ENCODE measurements at regions not wholly inside any gene's neighbourhood (a gene's known extent, or its start where the extent isn't known, plus 50 kb on each side); places are given as distances from the start of the nearest gene placed in this dataset.

DNA sequence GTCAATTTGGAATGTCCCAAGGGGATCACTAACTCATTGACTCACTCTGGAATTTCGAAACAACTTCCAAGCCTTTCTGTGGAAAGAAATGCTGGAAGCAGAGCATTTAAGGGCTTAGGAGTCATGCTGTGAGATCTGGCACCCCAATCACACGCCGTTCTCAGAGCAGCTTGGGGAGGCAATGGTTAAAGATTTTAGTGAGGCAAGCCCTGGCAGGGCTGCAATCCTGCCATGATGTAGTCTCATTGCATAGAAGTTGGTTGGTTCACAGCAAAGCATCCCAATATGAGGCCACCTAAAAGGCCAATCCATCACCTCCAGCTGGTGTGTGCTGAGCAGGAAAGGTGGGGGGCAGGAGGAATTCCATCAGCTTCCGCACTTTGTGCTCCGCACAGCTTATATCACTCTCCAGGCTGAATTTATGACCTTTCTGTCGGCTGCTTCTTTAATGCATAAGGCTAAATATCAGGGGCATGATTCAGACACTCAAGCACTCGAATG is 1043.9 kb upstream of the POU3F3 start:
- Histone ChIP-seq H3K9me3 (no peaks in the 10 kb centered on the region), H3K4me1 (ENCODE audit: low read depth) (no peaks in the 10 kb centered on the region), H3K4me3 (no peak overlapping the region), H3K36me3 (ENCODE audit: low read depth) (no peaks in the 10 kb centered on the region)
- TF ChIP-seq, protein P1, sequence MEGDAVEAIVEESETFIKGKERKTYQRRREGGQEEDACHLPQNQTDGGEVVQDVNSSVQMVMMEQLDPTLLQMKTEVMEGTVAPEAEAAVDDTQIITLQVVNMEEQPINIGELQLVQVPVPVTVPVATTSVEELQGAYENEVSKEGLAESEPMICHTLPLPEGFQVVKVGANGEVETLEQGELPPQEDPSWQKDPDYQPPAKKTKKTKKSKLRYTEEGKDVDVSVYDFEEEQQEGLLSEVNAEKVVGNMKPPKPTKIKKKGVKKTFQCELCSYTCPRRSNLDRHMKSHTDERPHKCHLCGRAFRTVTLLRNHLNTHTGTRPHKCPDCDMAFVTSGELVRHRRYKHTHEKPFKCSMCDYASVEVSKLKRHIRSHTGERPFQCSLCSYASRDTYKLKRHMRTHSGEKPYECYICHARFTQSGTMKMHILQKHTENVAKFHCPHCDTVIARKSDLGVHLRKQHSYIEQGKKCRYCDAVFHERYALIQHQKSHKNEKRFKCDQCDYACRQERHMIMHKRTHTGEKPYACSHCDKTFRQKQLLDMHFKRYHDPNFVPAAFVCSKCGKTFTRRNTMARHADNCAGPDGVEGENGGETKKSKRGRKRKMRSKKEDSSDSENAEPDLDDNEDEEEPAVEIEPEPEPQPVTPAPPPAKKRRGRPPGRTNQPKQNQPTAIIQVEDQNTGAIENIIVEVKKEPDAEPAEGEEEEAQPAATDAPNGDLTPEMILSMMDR (IDR thresholded peaks at IDR 0.05): no peak
- DNase-seq: no peak
- intact Hi-C loops (cut with DNase I, micrococcal nuclease): no loop called here
- no peak for ATAC-seq

DNA sequence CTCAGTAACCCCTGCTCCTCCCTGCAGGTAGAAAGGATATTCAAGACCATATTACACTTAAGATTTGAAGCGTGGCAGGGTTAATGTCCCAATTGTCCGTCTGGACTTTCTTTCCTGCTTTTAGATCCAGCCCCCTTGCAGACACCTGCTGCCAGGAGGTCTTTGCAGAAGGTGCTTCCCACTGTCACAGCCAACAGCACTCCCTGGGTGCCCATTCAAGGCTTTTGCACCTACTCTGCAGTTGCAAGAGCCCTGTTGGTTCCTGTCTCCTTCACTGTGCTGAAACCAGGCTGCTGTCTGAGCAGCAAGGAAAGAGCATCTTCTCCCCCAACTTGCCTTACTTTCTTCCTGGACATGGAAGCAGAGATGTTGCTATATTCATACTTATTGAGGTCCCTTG is 1043.0 kb upstream of the POU3F3 start:
- H3K4me3 ChIP-seq: no peak overlapping the region
- TF ChIP-seq, protein P1 (IDR thresholded peaks at IDR 0.05): no peak
- H3K4me1 ChIP-seq (ENCODE audit: low read depth): no peaks in the 10 kb centered on the region
- H3K36me3 ChIP-seq (ENCODE audit: low read depth): no peaks in the 10 kb centered on the region
- H3K9me3 ChIP-seq: no peaks in the 10 kb centered on the region
- no peak for DNase-seq
- intact Hi-C loops (cut with DNase I, micrococcal nuclease): no loop called here
- ATAC-seq: no peak

DNA sequence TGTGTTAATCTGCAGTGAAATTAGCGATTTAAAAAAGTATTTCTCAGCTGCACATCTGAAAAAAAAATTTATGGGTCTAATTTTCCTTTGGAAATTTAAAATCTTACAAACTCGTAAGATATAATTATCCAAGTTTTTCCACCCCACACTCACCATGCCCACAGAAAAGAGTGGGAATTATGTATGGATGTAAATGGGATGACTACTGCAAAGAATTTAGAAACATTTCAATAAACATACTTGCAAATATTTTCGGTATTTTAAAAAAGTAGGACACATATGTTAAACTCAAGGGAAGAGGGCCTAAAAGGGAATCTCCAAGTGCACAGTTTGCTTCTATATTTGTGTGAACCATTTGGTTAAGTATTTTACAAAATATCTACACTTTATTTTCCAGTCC is 1039.9 kb upstream of the POU3F3 start:
- no peaks in the 10 kb centered on the region for H3K36me3 ChIP-seq (ENCODE audit: low read depth)
- DNase-seq (no peak), ATAC-seq (no peak)
- no peaks in the 10 kb centered on the region for H3K9me3 ChIP-seq
- no peaks in the 10 kb centered on the region for H3K4me1 ChIP-seq (ENCODE audit: low read depth)
- intact Hi-C loops (cut with DNase I, micrococcal nuclease): no loop called here
- TF ChIP-seq, protein P1 (IDR thresholded peaks at IDR 0.05): no peak
- no peak overlapping the region for H3K4me3 ChIP-seq

DNA sequence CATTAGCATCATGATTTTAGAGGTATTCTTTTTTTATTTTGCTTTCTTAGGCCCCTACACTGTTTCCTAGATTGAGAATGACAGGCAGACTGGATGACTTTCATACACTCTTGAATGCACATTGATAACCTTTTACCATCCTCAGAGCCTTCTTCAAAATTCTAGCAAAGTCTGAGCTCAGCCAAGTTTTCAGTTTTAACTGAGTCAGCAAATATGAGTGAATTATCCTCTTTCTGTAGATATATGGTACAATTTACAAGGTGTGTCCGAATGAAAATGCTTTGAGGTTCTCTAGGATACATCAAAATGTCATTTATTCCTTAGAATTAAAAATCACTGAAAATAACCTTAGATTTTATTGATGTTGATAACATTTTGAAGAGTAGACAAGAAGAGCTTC is 1038.2 kb upstream of the POU3F3 start:
- no peaks in the 10 kb centered on the region for H3K4me1 ChIP-seq (ENCODE audit: low read depth)
- no peaks in the 10 kb centered on the region for H3K9me3 ChIP-seq
- no peak overlapping the region for H3K4me3 ChIP-seq
- TF ChIP-seq, protein P1 (IDR thresholded peaks at IDR 0.05): no peak
- intact Hi-C loops (cut with DNase I, micrococcal nuclease): no loop called here
- H3K36me3 ChIP-seq (ENCODE audit: low read depth): no peaks in the 10 kb centered on the region
- DNase-seq (no peak), ATAC-seq (no peak)

DNA sequence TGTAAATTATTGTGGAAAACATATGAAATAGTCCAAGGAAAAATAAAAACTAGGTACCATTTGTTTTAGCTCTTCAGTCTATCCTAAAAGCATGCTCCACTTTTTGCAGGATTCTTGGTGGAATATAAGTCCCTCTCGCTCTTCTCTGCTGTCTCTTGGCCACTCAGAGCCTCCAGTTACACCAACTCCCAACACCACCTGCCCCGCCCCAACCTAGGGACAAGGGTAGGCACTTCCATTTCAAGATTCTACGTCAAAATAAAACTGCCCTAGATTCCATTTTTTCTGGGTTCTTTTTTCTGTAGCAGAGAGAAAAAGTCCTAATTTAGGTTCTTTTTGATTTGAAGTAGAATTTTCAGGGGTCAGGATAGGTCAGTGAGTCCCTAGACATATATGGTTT is 1036.2 kb upstream of the POU3F3 start:
- ATAC-seq: no peak
- H3K36me3 ChIP-seq (ENCODE audit: low read depth): no peaks in the 10 kb centered on the region
- TF ChIP-seq, protein P1 (IDR thresholded peaks at IDR 0.05): no peak
- no peaks in the 10 kb centered on the region for H3K9me3 ChIP-seq
- intact Hi-C loops (cut with DNase I, micrococcal nuclease): no loop called here
- H3K4me1 ChIP-seq (ENCODE audit: low read depth): no peaks in the 10 kb centered on the region
- no peak for DNase-seq
- no peak overlapping the region for H3K4me3 ChIP-seq

DNA sequence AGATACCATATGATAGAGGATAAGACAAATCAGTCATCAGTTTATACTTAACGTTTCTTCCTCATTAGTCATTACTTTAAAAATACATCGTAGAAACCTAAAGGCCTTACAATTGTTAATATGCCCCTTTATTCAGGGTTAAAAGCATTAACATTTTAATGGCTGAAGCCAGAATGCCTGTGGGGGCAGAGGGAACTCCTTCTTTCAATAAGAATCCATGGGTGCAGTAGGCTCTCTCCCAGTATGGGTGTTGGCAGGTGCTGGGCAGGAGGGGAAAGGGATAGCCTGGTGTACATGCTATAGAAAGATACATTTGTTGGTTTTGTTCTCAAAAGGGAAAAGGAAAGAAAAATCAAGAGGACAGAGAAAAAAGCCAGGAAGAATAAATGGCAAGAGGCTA is 1035.7 kb upstream of the POU3F3 start:
- intact Hi-C loops (cut with DNase I, micrococcal nuclease): no loop called here

More for the DNA sequence above, 1035.7 kb upstream of the POU3F3 start:
- no peak for ATAC-seq
- Histone ChIP-seq H3K36me3 (ENCODE audit: low read depth) (no peaks in the 10 kb centered on the region), H3K9me3 (no peaks in the 10 kb centered on the region), H3K4me1 (ENCODE audit: low read depth) (no peaks in the 10 kb centered on the region), H3K4me3 (no peak overlapping the region)
- TF ChIP-seq, protein P1 (IDR thresholded peaks at IDR 0.05): no peak
- DNase-seq: no peak

Data from mucosa of descending colon (tissue), 3 donors.